Choroid plexus epithelial cell (primary cell): ENCODE measurements at regions not wholly inside any gene's neighbourhood (a gene's known extent, or its start where the extent isn't known, plus 50 kb on each side); places are given as distances from the start of the nearest gene placed in this dataset.

Experiments used
- DNase-seq: peaks from one replicate; pipeline ENCODE4 v3.0.0-alpha.2; 2010; ENCODE audit warnings: low read depth
- H3K4me3 ChIP-seq: 2 replicates; pipeline ENCODE4 v1.5.1; 2011; ENCODE audit warnings: low read depth, mild to moderate bottlenecking, control low read depth, low read length, moderate library complexity
- TF ChIP-seq, protein P1 (sequence below): conservative IDR thresholded peaks from 2 replicates; pipeline ENCODE4 v1.5.1; 2011; ENCODE audit warnings: low read depth, mild to moderate bottlenecking, control low read depth, inconsistent platforms, low read length, moderate library complexity

DNA sequence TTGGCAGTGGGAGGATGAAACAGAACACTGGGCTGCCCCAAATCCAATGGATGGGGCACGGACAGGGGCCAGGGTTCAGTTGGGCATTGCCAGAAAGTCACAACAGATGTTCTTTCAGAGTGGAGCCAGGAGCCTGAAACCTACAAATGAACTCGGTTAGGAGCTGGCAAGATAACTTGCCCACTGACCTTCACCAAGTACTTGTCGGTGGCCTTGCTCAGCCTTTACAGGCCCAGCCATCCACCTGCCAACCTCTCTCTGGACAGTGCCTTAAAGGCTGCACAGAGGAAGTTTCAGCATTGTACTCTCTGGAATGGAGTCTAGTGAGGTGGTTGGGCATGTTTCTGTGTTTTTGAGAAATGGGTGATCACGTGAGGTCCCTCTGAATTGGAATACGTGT is 87.1 kb upstream of the USP9X start:
- no peak overlapping the region for H3K4me3 ChIP-seq
- DNase-seq: no peak
- TF ChIP-seq, protein P1, sequence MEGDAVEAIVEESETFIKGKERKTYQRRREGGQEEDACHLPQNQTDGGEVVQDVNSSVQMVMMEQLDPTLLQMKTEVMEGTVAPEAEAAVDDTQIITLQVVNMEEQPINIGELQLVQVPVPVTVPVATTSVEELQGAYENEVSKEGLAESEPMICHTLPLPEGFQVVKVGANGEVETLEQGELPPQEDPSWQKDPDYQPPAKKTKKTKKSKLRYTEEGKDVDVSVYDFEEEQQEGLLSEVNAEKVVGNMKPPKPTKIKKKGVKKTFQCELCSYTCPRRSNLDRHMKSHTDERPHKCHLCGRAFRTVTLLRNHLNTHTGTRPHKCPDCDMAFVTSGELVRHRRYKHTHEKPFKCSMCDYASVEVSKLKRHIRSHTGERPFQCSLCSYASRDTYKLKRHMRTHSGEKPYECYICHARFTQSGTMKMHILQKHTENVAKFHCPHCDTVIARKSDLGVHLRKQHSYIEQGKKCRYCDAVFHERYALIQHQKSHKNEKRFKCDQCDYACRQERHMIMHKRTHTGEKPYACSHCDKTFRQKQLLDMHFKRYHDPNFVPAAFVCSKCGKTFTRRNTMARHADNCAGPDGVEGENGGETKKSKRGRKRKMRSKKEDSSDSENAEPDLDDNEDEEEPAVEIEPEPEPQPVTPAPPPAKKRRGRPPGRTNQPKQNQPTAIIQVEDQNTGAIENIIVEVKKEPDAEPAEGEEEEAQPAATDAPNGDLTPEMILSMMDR: no peak

DNA sequence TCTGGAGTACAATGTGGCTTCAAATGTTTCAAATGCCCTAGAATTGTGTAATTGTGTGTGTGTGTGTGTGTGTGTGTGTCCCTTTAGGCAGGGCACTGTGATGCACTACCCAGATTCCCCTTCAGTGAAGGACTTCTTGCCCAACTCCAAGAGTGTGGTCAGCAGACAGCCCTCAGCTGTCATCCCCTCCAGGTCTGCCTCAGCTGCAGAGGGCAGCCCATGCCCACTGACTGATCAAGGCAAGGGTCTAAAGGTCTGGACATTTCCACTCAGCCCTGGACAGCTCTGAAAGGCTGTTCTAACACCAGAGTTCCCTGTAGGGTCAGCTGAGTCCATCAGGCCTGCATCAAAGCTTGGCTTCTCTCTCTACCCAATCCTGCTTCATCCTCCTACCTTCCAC is 83.9 kb upstream of the USP9X start:
- DNase-seq: peak; percentile 1
- TF ChIP-seq, protein P1: no peak
- no peak overlapping the region for H3K4me3 ChIP-seq

DNA sequence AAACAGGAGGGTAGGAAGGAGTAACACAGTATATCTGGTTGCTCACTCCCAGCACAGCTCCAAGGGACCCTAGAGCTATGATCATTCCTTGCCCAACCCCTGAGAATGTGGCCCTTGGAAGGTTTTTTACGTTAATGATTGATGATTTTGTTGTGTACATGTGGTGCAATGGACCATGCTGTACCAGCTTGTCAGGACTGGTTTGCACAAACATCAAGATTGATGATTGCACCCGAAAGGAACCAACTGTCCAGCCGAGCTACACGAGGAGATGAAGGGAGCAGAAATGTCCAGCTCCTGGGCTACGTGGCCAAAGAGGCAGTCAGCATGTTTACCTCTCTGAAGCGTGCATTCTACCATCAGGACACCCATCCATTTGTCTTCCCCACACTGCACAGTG is 83.2 kb upstream of the USP9X start:
- TF ChIP-seq, protein P1: no peak
- H3K4me3 ChIP-seq: no peak overlapping the region
- no peak for DNase-seq

DNA sequence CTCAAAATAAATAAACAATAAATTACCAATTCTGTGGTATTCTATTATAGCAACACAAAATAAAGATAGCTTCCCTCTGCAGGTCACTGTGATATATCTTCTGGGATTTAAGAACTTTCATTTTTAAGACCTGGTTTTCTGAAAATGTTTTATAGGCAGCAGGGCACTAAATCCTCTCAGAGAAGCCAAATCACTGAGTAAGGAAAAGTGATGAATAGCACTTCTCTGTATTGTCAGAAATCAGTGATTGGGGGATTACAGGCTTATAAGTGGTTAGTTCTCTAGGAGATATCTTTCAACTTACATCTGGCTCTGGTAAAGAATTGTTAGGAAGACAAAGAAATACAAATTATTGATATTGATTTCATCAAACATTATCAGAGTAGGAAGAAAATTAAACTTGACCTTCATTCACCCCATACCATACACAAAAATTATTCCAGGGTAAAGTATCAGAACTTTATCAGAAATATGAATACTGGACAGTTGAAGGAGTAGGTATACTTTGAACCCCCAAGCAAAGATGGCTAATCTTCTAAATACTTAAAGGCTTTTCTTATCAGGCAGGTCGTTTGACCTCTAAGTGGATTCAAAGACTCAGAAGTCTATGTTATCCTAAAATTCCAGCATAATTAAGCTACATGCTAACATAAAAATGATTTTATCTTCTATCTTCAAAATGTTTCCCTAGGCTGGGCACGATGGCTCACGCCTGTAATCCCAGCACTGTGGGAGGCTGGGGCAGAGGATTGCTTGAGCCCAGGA is 81.6 kb upstream of the USP9X start:
- DNase-seq: no peak
- TF ChIP-seq, protein P1: no peak
- H3K4me3 ChIP-seq: no peak overlapping the region

DNA sequence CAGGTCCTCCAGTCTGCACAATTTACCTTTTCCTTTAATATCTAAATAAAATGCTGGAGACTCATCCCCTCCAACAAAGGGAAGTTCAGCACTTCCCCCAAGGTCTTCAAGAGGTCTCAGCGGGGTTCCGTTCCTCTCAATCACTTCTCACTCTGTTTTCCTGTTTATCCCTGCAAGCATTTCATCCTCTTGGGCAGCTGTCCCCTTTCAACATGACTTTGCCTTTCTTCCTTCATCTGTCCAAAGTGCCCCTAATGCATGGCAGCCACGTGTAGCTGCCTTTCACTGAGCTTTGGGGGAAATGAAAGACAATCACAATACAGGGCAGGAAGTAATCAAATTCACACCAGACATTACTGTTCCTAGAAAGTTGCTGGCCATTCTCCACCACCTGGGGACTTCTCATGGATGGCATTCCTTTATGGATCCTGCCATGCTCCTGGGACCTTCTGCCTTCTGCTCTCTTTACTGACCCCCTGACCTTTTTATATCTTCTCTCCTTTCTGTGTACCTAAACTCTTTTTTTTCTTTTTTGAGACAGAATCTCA is 79.7 kb upstream of the USP9X start:
- DNase-seq: no peak
- TF ChIP-seq, protein P1: no peak
- H3K4me3 ChIP-seq: no peak overlapping the region

DNA sequence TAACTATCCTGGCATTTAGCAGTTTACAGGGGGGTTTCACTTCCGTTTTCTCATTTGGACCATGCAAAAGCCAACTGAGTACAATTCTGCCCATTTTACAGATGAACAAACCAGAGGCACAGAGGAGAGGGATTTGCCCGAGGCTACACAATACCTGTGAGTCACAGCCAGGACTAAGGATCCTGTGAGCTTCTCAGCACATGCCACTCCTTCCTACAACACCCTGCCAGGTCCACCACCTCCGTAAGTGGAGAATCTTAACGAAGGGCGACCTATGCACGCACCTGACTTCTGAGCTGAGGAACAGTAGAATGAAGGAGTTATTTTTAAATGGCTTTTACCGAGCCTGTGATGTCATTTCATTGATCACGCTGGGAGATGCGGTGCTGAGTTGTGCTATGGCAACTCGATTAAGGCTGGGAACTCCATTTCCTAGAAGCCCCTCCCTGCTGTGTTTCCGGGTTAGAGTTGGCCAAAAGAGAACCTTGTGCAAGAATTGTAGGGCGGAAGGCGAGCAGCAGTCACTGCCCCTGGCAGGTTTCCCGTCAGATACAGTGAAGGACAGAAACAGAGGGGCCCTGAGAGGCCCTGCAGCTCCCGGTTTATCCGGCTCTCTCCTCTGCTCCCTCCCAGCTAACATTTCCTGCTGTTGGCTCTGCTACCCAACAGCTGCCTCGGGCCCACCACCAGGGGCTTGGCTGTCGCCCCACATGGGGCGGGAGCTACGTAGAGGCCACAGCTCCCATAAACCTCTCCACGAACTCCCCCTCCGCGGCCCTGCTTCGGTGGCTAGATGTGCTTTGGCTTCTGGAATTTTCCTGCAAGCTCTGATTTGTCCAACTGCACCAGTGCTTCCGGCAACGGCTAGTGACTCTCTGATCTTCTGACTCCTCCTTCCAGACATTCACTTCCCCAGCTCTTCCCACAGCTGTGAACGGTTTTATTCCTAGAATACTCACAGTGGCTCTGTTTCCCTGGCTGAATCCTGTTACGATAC is 75.1 kb upstream of the USP9X start:
- TF ChIP-seq, protein P1: peak; percentile 31
- DNase-seq: peak; percentile 94
- H3K4me3 ChIP-seq: peak overlapping the region; percentile 39
